Neural cell (in vitro differentiated cells): ENCODE measurements at regions not wholly inside any gene's neighbourhood (a gene's known extent, or its start where the extent isn't known, plus 50 kb on each side); places are given as distances from the start of the nearest gene placed in this dataset.

Source experiments
- H2AFZ ChIP-seq: fragments of 200-600, 300-800 bp; sonication (generic), shearing (Covaris generic); 2 replicates; pipeline ENCODE4 v1.6.0; 2014; ENCODE audit warnings: low read depth, mild to moderate bottlenecking, antibody characterized with exemption, low read length, moderate library complexity
- H3F3A ChIP-seq: fragments of 200-600 bp; shearing (Covaris generic); 2 replicates; pipeline ENCODE4 v1.6.1; 2016; ENCODE audit warnings: mild to moderate bottlenecking, moderate library complexity, mixed read lengths, antibody characterized with exemption, low read length; ENCODE audit not compliant: insufficient read depth, poor library complexity, severe bottlenecking
- H3K27ac ChIP-seq: fragments of 200-600, 300-800 bp; sonication (generic), shearing (Covaris generic); 2 replicates; pipeline ENCODE4 v1.5.1; 2014; ENCODE audit warnings: mild to moderate bottlenecking, low read length, moderate library complexity
- H3K27me3 ChIP-seq: fragments of 300-800, 200-600 bp; sonication (generic), shearing (Covaris generic); 2 replicates; pipeline ENCODE4 v1.6.0; 2014; ENCODE audit warnings: mild to moderate bottlenecking, low read depth, low read length, moderate library complexity; ENCODE audit not compliant: insufficient read depth
- H3K36me3 ChIP-seq: fragments of 300-800, 200-600 bp; sonication (generic), shearing (Covaris generic); 2 replicates; pipeline ENCODE4 v1.5.1; 2014; ENCODE audit warnings: mild to moderate bottlenecking, antibody characterized with exemption, low read length, moderate library complexity; ENCODE audit not compliant: insufficient read depth
- H3K4me2 ChIP-seq: fragments of 300-800, 200-600 bp; sonication (generic), shearing (Covaris generic); 2 replicates; pipeline ENCODE4 v1.6.0; 2014; ENCODE audit warnings: mild to moderate bottlenecking, low read length
- H3K4me3 ChIP-seq: fragments of 300-800, 200-600 bp; sonication (generic), shearing (Covaris generic); 2 replicates; pipeline ENCODE4 v1.5.1; 2014; ENCODE audit warnings: mild to moderate bottlenecking, low read length, moderate library complexity
- H3K79me2 ChIP-seq: fragments of 200-600 bp; shearing (Covaris generic); replicated peaks from 2 replicates; pipeline ENCODE4 v1.6.0; 2014; ENCODE audit warnings: mild to moderate bottlenecking, low read length, moderate library complexity; ENCODE audit not compliant: insufficient read depth
- H3K9ac ChIP-seq: fragments of 300-800, 200-600 bp; sonication (generic), shearing (Covaris generic); 2 replicates; pipeline ENCODE4 v1.6.1; 2016; ENCODE audit warnings: mild to moderate bottlenecking, low read length, mixed read lengths
- H3K9me2 ChIP-seq: fragments of 200-600 bp; shearing (Covaris generic); 2 replicates; pipeline ENCODE4 v1.6.1; 2016; ENCODE audit warnings: mild to moderate bottlenecking, low read length, mixed read lengths; ENCODE audit not compliant: insufficient read depth
- H3K9me3 ChIP-seq: fragments of 200-600, 300-800 bp; sonication (generic), shearing (Covaris generic); 2 replicates; pipeline ENCODE4 v1.6.1; 2016; ENCODE audit warnings: mild to moderate bottlenecking, mixed run types, low read length, moderate library complexity, mixed read lengths
- H4K20me1 ChIP-seq: fragments of 200-600 bp; shearing (Covaris generic); 2 replicates; pipeline ENCODE4 v1.6.1; 2016; ENCODE audit warnings: mild to moderate bottlenecking, mixed run types; ENCODE audit not compliant: insufficient read depth
- CTCF ChIP-seq: fragments of 450-650 bp; IDR thresholded peaks from 2 replicates; pipeline ENCODE4 v1.5.1; 2014; ENCODE audit warnings: antibody characterized with exemption, mild to moderate bottlenecking, moderate library complexity; ENCODE audit not compliant: poor library complexity, severe bottlenecking
- EP300 ChIP-seq: fragments of 450-650 bp; conservative IDR thresholded peaks from 2 replicates; pipeline ENCODE4 v1.6.1; 2014; ENCODE audit warnings: antibody characterized with exemption, mild to moderate bottlenecking, moderate library complexity; ENCODE audit not compliant: poor library complexity, severe bottlenecking
- EZH2 ChIP-seq: fragments of 200-600, 300-800 bp; shearing (Covaris generic), sonication (generic); IDR thresholded peaks from 2 replicates; pipeline ENCODE4 v1.6.1; 2014; ENCODE audit warnings: antibody characterized with exemption, low read length, borderline replicate concordance, mild to moderate bottlenecking; ENCODE audit not compliant: insufficient read depth, poor library complexity, severe bottlenecking
- POLR2AphosphoS5 ChIP-seq: IDR thresholded peaks from 2 replicates; pipeline ENCODE4 v1.6.1; 2012
- RAD21 ChIP-seq: fragments of 450-650 bp; conservative IDR thresholded peaks from 2 replicates; pipeline ENCODE4 v1.6.1; 2014; ENCODE audit warnings: antibody characterized with exemption, mild to moderate bottlenecking, moderate library complexity
- REST ChIP-seq: IDR thresholded peaks from 2 replicates; pipeline ENCODE4 v1.6.1; 2012; ENCODE audit warnings: borderline replicate concordance
- SMC3 ChIP-seq: fragments of 450-650 bp; conservative IDR thresholded peaks from 2 replicates; pipeline ENCODE4 v1.6.1; 2014; ENCODE audit warnings: antibody characterized with exemption, mild to moderate bottlenecking, moderate library complexity; ENCODE audit not compliant: poor library complexity
- TAF1 ChIP-seq: IDR thresholded peaks from 2 replicates; pipeline ENCODE4 v1.6.1; 2012; ENCODE audit warnings: low read depth

- Histone ChIP-seq H3K9me2 (no peaks in the 10 kb centered on the region), H2AFZ (no peak overlapping the region)
Observed at GRCh38 chr3:150150633-150151032, 179.9 kb upstream of the PFN2 start.

DNA sequence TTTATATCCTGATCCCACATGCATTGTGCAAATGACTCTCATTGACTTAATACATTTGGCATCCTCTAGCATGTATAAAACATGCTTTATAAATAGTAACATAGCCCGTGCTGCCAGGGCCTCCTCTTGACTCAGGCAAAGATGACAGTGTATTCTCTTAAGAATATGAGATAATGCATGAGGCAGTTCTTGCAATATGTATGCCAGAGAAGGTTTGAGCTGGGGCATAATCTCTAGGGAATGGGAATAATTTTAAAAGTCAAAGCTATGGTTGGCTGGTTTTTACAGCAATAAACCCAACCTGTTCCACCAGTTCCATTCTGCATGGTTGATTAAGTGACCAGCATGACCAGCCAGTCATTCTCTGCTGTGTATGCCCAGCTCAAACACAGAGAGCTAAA, 179.0 kb upstream of the PFN2 start:
- H3K79me2 ChIP-seq: no peaks in the 10 kb centered on the region
- H3F3A ChIP-seq: no peaks in the 10 kb centered on the region
- H3K9me2 ChIP-seq: no peaks in the 10 kb centered on the region
- no peak overlapping the region for H3K4me3 ChIP-seq
- H3K9me3 ChIP-seq: no peaks in the 10 kb centered on the region
- no peak overlapping the region for H3K9ac ChIP-seq
- H3K27me3 ChIP-seq: no peaks in the 10 kb centered on the region
- no peak for TF ChIP-seq EP300
- TF ChIP-seq TAF1: no peak
- no peak for TF ChIP-seq REST
- no peak for TF ChIP-seq RAD21
- no peaks in the 10 kb centered on the region for H4K20me1 ChIP-seq
- H2AFZ ChIP-seq: no peak overlapping the region
- H3K4me2 ChIP-seq: no peak overlapping the region
- peak overlapping the region; percentile 38 for H3K27ac ChIP-seq
- no peaks in the 10 kb centered on the region for H3K36me3 ChIP-seq

More at GRCh38 chr3:150150633-150151032, 179.9 kb upstream of the PFN2 start:
- Histone ChIP-seq H3K9me3 (no peaks in the 10 kb centered on the region), H3K27ac (no peak overlapping the region), H3K27me3 (no peaks in the 10 kb centered on the region), H3K79me2 (no peaks in the 10 kb centered on the region), H3F3A (no peaks in the 10 kb centered on the region), H4K20me1 (no peaks in the 10 kb centered on the region), H3K4me2 (no peak overlapping the region), H3K4me3 (no peak overlapping the region), H3K9ac (no peak overlapping the region), H3K36me3 (no peaks in the 10 kb centered on the region)
- TF ChIP-seq CTCF: no peak
- no peak for TF ChIP-seq POLR2AphosphoS5
- no peak for TF ChIP-seq EZH2
- TF ChIP-seq SMC3: no peak
- TF ChIP-seq EP300: no peak
- no peak for TF ChIP-seq REST
